Liver (tissue), 8 donors: ENCODE measurements at regions not wholly inside any gene's neighbourhood (a gene's known extent, or its start where the extent isn't known, plus 50 kb on each side); places are given as distances from the start of the nearest gene placed in this dataset.

ENCODE experiments used
- DNase-seq: peaks from one replicate; pipeline ENCODE4 v3.0.0-alpha.2; 2017; ENCODE audit warnings: low spot score
- H3K27ac ChIP-seq, 2 donors: one replicate each; pipeline ENCODE4 v1.7.0; 2013; ENCODE audit warnings: inconsistent platforms in 2 of 2, low read length in 2 of 2, control low read depth in 1 of 2, low read depth in 1 of 2, mild to moderate bottlenecking in 1 of 2
- H3K27me3 ChIP-seq, 4 donors: one replicate each; pipeline versions ENCODE4 v1.6.1 to v1.7.0; 2013; ENCODE audit warnings: low read length in 3 of 4, inconsistent platforms in 1 of 4, mild to moderate bottlenecking in 1 of 4, moderate library complexity in 1 of 4; ENCODE audit not compliant: control insufficient read depth in 4 of 4, insufficient read depth in 4 of 4
- H3K36me3 ChIP-seq, 4 donors: one replicate each; pipeline versions ENCODE4 v1.6.1 to v1.7.0; 2013; ENCODE audit warnings: low read length in 3 of 4, mild to moderate bottlenecking in 3 of 4, low read depth in 1 of 4, moderate library complexity in 1 of 4; ENCODE audit not compliant: control insufficient read depth in 4 of 4, insufficient read depth in 3 of 4
- H3K4me1 ChIP-seq, 4 donors: one replicate each; pipeline versions ENCODE4 v1.6.1 to v1.7.0; 2013; ENCODE audit warnings: low read length in 3 of 4, mild to moderate bottlenecking in 3 of 4, moderate library complexity in 1 of 4; ENCODE audit not compliant: control insufficient read depth in 4 of 4, insufficient read depth in 4 of 4
- H3K4me3 ChIP-seq, 3 donors: one replicate each; pipeline versions ENCODE4 v1.6.1 to v1.7.0; 2013; ENCODE audit warnings: low read length in 3 of 3, control low read depth in 1 of 3, low read depth in 1 of 3, mild to moderate bottlenecking in 1 of 3
- H3K9ac ChIP-seq, 2 donors: one replicate each; pipeline ENCODE4 v1.7.0; 2013; ENCODE audit warnings: low read length in 2 of 2, mild to moderate bottlenecking in 2 of 2, moderate library complexity in 2 of 2, control low read depth in 1 of 2, low read depth in 1 of 2
- H3K9me3 ChIP-seq, 4 donors: one replicate each; pipeline versions ENCODE4 v1.6.1 to v1.7.0; 2013; ENCODE audit warnings: low read length in 3 of 4; ENCODE audit not compliant: control insufficient read depth in 4 of 4
- EGR1 ChIP-seq, 2 donors: IDR thresholded peaks; 2 replicates each; pipeline ENCODE4 v1.6.1; 2016 to 2018; ENCODE audit warnings: antibody characterized with exemption in 2 of 2, low read depth in 2 of 2
- FOXA1 ChIP-seq: IDR thresholded peaks from 2 replicates; pipeline ENCODE4 v1.6.1; 2016; ENCODE audit warnings: antibody characterized with exemption
- FOXA2 ChIP-seq: IDR thresholded peaks from 2 replicates; pipeline ENCODE4 v1.6.1; 2016; ENCODE audit warnings: antibody characterized with exemption
- GABPA ChIP-seq, 2 donors: IDR thresholded peaks in 1 of 2; conservative IDR thresholded peaks in 1 of 2; 2 replicates each; pipeline ENCODE4 v1.6.1; 2016; ENCODE audit warnings: antibody characterized with exemption in 2 of 2, mild to moderate bottlenecking in 1 of 2, moderate library complexity in 1 of 2
- HNF4A ChIP-seq, 2 donors: conservative IDR thresholded peaks; 2 replicates each; pipeline ENCODE4 v1.6.1; 2016; ENCODE audit warnings: antibody characterized with exemption in 2 of 2, mild to moderate bottlenecking in 2 of 2
- HNF4G ChIP-seq: IDR thresholded peaks from 2 replicates; pipeline ENCODE4 v1.6.1; 2016; ENCODE audit warnings: antibody characterized with exemption
- JUND ChIP-seq, 2 donors: IDR thresholded peaks; 2 replicates each; pipeline ENCODE4 v1.6.1; 2016; ENCODE audit warnings: antibody characterized with exemption in 2 of 2
- NR2F2 ChIP-seq: IDR thresholded peaks from 2 replicates; pipeline ENCODE4 v1.6.1; 2016; ENCODE audit warnings: antibody characterized with exemption
- RAD21 ChIP-seq, 2 donors: IDR thresholded peaks; 2 replicates each; pipeline ENCODE4 v1.6.1; 2016; ENCODE audit warnings: antibody characterized with exemption in 2 of 2, mild to moderate bottlenecking in 2 of 2
- RXRA ChIP-seq, 2 donors: IDR thresholded peaks; 2 replicates each; pipeline ENCODE4 v1.6.1; 2017 to 2018; ENCODE audit warnings: antibody characterized with exemption in 2 of 2, mild to moderate bottlenecking in 1 of 2
- SP1 ChIP-seq: IDR thresholded peaks from 2 replicates; pipeline ENCODE4 v1.6.1; 2018; ENCODE audit warnings: antibody characterized with exemption, mild to moderate bottlenecking
- TAF1 ChIP-seq: conservative IDR thresholded peaks from 2 replicates; pipeline ENCODE4 v1.6.1; 2016; ENCODE audit warnings: antibody characterized with exemption, mild to moderate bottlenecking
- YY1 ChIP-seq: IDR thresholded peaks from 2 replicates; pipeline ENCODE4 v1.6.1; 2016; ENCODE audit warnings: antibody characterized with exemption, mild to moderate bottlenecking
- WGBS: extraction: QIAGEN DNeasy Blood & Tissue Kit; methylation state at CpG from one replicate; pipeline ENCODE4 v1.1.7; 2013; 5-methylcytosine and 5-hydroxymethylcytosine counted together
- TF ChIP-seq, protein P1 (sequence below): IDR thresholded peaks from 2 replicates; pipeline ENCODE4 v1.6.1; 2016; ENCODE audit warnings: antibody characterized with exemption
- TF ChIP-seq, protein P2 (sequence below): fragments of 150-350 bp; IDR thresholded peaks from 2 replicates; pipeline ENCODE4 v1.5.1; 2017; ENCODE audit warnings: improper control_type of control experiment, low read depth, low read length; ENCODE audit not compliant: missing input control
- TF ChIP-seq, protein P3 (sequence below): IDR thresholded peaks from 2 replicates; pipeline ENCODE4 v1.6.1; 2016; ENCODE audit warnings: antibody characterized with exemption
- TF ChIP-seq, protein P4 (sequence below): IDR thresholded peaks from 2 replicates; pipeline ENCODE4 v1.6.1; 2016; ENCODE audit warnings: antibody characterized with exemption
- TF ChIP-seq, protein P5 (sequence below): IDR thresholded peaks from 2 replicates; pipeline ENCODE4 v1.6.1; 2016; ENCODE audit warnings: antibody characterized with exemption, mild to moderate bottlenecking
- donor health status: healthy.
- donor health status: healthy.
- donor health status: healthy.
- donor health status: healthy.
- donor health status: healthy.

DNA sequence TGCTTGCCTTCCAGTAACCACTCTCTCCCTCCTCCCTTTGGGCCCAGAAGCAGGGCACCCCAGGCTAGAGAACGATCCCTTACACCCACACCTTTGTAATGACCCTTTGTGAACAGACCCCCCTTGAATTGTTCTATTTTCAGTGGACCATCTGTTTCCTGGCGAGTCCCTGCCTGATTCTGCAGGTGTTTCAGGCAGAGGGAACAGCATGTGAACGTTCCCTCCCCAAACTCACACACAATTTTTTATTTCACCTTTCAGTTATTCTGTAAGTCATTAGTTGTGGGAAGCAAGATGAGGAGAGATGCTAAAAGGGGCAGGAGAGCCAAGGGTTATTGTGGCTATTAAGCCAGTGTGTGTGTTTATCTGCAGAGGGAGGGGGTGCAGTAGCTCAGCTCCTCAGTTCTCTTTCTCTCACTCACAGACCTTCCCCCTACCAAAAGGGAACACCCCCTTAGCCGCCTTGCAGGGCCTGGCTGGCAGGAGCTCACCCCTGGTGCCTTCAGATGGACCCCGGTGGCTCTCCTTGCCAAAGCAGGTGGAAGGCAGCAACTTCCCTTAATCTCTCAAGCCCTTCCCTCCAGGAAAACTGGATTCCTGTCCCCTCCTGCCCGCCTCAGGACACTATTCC is 64.8 kb upstream of the SPON1 start:
- Histone ChIP-seq H3K36me3 (no peaks in the 10 kb centered on the region), H3K9me3 (no peaks in the 10 kb centered on the region), H3K4me1 (peaks cover 0 to 6% (median 0%) of the 10 kb centered on the region in 4 donors), H3K27me3 (no peaks in the 10 kb centered on the region), H3K9ac (no peak overlapping the region), H3K4me3 (no peak overlapping the region), H3K27ac (no peak overlapping the region)
- no peak for DNase-seq
- 86% methylated on average over 6 of the region's 6 CpGs for WGBS
- TF ChIP-seq TAF1 (no peak), HNF4G (no peak), EGR1 (IDR thresholded peaks at IDR 0.05; ENCODE audit: low read depth in 2 of 2) (no peak), FOXA1 (no peak), RAD21 (IDR thresholded peaks at IDR 0.05) (no peak), RXRA (IDR thresholded peaks at IDR 0.05) (no peak), NR2F2 (no peak), HNF4A (conservative IDR thresholded peaks at IDR 0.05) (no peak), JUND (IDR thresholded peaks at IDR 0.05) (no peak), SP1 (no peak), GABPA (IDR thresholded peaks at IDR 0.05 in 1 of 2, conservative IDR thresholded peaks at IDR 0.05 in 1 of 2) (no peak), FOXA2 (no peak), YY1 (no peak)
- TF ChIP-seq, protein P1, sequence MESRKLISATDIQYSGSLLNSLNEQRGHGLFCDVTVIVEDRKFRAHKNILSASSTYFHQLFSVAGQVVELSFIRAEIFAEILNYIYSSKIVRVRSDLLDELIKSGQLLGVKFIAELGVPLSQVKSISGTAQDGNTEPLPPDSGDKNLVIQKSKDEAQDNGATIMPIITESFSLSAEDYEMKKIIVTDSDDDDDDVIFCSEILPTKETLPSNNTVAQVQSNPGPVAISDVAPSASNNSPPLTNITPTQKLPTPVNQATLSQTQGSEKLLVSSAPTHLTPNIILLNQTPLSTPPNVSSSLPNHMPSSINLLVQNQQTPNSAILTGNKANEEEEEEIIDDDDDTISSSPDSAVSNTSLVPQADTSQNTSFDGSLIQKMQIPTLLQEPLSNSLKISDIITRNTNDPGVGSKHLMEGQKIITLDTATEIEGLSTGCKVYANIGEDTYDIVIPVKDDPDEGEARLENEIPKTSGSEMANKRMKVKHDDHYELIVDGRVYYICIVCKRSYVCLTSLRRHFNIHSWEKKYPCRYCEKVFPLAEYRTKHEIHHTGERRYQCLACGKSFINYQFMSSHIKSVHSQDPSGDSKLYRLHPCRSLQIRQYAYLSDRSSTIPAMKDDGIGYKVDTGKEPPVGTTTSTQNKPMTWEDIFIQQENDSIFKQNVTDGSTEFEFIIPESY, result no peak
- TF ChIP-seq, protein P2, sequence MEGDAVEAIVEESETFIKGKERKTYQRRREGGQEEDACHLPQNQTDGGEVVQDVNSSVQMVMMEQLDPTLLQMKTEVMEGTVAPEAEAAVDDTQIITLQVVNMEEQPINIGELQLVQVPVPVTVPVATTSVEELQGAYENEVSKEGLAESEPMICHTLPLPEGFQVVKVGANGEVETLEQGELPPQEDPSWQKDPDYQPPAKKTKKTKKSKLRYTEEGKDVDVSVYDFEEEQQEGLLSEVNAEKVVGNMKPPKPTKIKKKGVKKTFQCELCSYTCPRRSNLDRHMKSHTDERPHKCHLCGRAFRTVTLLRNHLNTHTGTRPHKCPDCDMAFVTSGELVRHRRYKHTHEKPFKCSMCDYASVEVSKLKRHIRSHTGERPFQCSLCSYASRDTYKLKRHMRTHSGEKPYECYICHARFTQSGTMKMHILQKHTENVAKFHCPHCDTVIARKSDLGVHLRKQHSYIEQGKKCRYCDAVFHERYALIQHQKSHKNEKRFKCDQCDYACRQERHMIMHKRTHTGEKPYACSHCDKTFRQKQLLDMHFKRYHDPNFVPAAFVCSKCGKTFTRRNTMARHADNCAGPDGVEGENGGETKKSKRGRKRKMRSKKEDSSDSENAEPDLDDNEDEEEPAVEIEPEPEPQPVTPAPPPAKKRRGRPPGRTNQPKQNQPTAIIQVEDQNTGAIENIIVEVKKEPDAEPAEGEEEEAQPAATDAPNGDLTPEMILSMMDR, result no peak
- TF ChIP-seq, protein P3, sequence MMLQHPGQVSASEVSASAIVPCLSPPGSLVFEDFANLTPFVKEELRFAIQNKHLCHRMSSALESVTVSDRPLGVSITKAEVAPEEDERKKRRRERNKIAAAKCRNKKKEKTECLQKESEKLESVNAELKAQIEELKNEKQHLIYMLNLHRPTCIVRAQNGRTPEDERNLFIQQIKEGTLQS, result no peak
- TF ChIP-seq, protein P4, sequence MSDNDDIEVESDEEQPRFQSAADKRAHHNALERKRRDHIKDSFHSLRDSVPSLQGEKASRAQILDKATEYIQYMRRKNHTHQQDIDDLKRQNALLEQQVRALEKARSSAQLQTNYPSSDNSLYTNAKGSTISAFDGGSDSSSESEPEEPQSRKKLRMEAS, result no peak
- TF ChIP-seq, protein P5, sequence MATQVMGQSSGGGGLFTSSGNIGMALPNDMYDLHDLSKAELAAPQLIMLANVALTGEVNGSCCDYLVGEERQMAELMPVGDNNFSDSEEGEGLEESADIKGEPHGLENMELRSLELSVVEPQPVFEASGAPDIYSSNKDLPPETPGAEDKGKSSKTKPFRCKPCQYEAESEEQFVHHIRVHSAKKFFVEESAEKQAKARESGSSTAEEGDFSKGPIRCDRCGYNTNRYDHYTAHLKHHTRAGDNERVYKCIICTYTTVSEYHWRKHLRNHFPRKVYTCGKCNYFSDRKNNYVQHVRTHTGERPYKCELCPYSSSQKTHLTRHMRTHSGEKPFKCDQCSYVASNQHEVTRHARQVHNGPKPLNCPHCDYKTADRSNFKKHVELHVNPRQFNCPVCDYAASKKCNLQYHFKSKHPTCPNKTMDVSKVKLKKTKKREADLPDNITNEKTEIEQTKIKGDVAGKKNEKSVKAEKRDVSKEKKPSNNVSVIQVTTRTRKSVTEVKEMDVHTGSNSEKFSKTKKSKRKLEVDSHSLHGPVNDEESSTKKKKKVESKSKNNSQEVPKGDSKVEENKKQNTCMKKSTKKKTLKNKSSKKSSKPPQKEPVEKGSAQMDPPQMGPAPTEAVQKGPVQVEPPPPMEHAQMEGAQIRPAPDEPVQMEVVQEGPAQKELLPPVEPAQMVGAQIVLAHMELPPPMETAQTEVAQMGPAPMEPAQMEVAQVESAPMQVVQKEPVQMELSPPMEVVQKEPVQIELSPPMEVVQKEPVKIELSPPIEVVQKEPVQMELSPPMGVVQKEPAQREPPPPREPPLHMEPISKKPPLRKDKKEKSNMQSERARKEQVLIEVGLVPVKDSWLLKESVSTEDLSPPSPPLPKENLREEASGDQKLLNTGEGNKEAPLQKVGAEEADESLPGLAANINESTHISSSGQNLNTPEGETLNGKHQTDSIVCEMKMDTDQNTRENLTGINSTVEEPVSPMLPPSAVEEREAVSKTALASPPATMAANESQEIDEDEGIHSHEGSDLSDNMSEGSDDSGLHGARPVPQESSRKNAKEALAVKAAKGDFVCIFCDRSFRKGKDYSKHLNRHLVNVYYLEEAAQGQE, result no peak
